ENCODE measurements at regions not wholly inside any gene's neighbourhood (a gene's known extent, or its start where the extent isn't known, plus 50 kb on each side); places are given as distances from the start of the nearest gene placed in this dataset.

GRCh38 chr11:114790910-114791309 lies 112.6 kb downstream of the NXPE2 start:
- H2AFZ ChIP-seq (ENCODE audit: low read length) = no peak overlapping the region
- CTCF ChIA-PET = no interaction called here
- no peak overlapping the region for H3K4me3 ChIP-seq (ENCODE audit: low read length)
- H3K9me3 ChIP-seq (ENCODE audit: low read length) = 0 out of 2 replicates have a peak, but pooled peaks cover 6% of the 10 kb centered on the region
- H3K4me1 ChIP-seq (ENCODE audit: insufficient read depth, low read length) = no peaks in the 10 kb centered on the region
- H3K27ac ChIP-seq (ENCODE audit: low read length) = no peak overlapping the region
- H3K79me2 ChIP-seq (ENCODE audit: low read length) = no peaks in the 10 kb centered on the region
- POLR2A ChIA-PET (ENCODE audit: unreplicated experiment) = no interaction called here
- intact Hi-C loops (cut with micrococcal nuclease) = no loop called here
- H3K36me3 ChIP-seq (ENCODE audit: low read depth, low read length) = no peaks in the 10 kb centered on the region
- no peaks in the 10 kb centered on the region for H3K9me2 ChIP-seq (replicated peaks; ENCODE audit: low read length)
- no peak for DNase-seq
- no peak overlapping the region for H3K9ac ChIP-seq (ENCODE audit: low read length)
- no peaks in the 10 kb centered on the region for H3K27me3 ChIP-seq (ENCODE audit: low read length)
- H4K20me1 ChIP-seq (ENCODE audit: low read length) = no peaks in the 10 kb centered on the region
- BruUV-seq (replicated peaks) = no TSS peak
- no peaks in the 10 kb centered on the region for H3F3A ChIP-seq (ENCODE audit: low read length, unreplicated experiment)
- no peak overlapping the region for H3K4me2 ChIP-seq (ENCODE audit: low read length)
- no peak for ATAC-seq
- no peak for TF ChIP-seq EZH2 (IDR thresholded peaks at IDR 0.05; ENCODE audit: low read length, unreplicated experiment)
- no peak for TF ChIP-seq EZH2phosphoT487 (IDR thresholded peaks at IDR 0.05; ENCODE audit: borderline replicate concordance, low read length)
- TF ChIP-seq, protein P1, sequence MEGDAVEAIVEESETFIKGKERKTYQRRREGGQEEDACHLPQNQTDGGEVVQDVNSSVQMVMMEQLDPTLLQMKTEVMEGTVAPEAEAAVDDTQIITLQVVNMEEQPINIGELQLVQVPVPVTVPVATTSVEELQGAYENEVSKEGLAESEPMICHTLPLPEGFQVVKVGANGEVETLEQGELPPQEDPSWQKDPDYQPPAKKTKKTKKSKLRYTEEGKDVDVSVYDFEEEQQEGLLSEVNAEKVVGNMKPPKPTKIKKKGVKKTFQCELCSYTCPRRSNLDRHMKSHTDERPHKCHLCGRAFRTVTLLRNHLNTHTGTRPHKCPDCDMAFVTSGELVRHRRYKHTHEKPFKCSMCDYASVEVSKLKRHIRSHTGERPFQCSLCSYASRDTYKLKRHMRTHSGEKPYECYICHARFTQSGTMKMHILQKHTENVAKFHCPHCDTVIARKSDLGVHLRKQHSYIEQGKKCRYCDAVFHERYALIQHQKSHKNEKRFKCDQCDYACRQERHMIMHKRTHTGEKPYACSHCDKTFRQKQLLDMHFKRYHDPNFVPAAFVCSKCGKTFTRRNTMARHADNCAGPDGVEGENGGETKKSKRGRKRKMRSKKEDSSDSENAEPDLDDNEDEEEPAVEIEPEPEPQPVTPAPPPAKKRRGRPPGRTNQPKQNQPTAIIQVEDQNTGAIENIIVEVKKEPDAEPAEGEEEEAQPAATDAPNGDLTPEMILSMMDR (conservative IDR thresholded peaks at IDR 0.05; ENCODE audit: low read depth, low read length) = no peak

DNA sequence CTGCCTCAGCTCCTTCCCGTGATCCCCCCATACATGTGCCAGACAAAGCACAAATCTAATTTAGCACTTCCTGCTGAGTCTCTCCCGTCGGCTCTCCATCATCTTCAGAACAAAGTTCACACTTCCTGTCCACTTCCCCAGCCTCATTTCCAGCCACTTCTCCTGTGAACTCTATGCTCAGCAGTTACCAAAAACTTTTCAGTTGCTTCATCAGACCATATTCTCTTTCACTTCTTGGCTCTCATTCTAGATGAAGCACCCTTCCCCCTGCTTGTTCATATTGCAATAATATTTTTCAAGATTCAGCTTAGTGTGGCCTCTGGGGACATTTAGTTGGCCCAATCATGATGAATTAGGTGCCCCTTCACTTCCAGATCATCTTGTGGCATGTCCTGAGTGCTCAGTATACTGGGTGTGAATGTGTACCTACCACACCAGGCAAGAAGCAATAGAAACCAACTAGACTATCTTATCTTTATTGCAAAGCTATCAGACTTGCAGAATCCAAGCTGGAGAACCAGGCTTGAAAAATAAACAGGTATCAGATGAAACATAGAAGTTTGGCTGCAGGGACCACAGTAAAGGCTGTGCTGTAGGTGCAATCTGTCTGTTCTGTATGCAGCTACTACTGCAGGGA lies 115.8 kb downstream of the NXPE2 start:
- Histone ChIP-seq H2AFZ (ENCODE audit: low read length) (no peak overlapping the region), H3K9me2 (replicated peaks; ENCODE audit: low read length) (no peaks in the 10 kb centered on the region), H3K4me3 (ENCODE audit: low read length) (no peak overlapping the region), H3K9ac (ENCODE audit: low read length) (no peak overlapping the region), H3K4me1 (ENCODE audit: insufficient read depth, low read length) (no peaks in the 10 kb centered on the region), H3K27ac (ENCODE audit: low read length) (no peak overlapping the region), H3F3A (ENCODE audit: low read length, unreplicated experiment) (no peaks in the 10 kb centered on the region), H3K27me3 (ENCODE audit: low read length) (no peaks in the 10 kb centered on the region), H3K4me2 (ENCODE audit: low read length) (no peak overlapping the region), H3K79me2 (ENCODE audit: low read length) (no peaks in the 10 kb centered on the region), H3K9me3 (ENCODE audit: low read length) (0 out of 2 replicates have a peak, but pooled peaks cover 6% of the 10 kb centered on the region), H4K20me1 (ENCODE audit: low read length) (no peaks in the 10 kb centered on the region), H3K36me3 (ENCODE audit: low read depth, low read length) (no peaks in the 10 kb centered on the region)
- TF ChIP-seq, protein P1 (conservative IDR thresholded peaks at IDR 0.05; ENCODE audit: low read depth, low read length) = no peak
- TF ChIP-seq EZH2phosphoT487 (IDR thresholded peaks at IDR 0.05; ENCODE audit: borderline replicate concordance, low read length) (no peak), EZH2 (IDR thresholded peaks at IDR 0.05; ENCODE audit: low read length, unreplicated experiment) (no peak)
- DNase-seq (no peak), ATAC-seq (no peak)
- POLR2A ChIA-PET (ENCODE audit: unreplicated experiment) = no interaction called here
- CTCF ChIA-PET = no interaction called here
- intact Hi-C loops (cut with micrococcal nuclease) = no loop called here
- BruUV-seq (replicated peaks) = no TSS peak

DNA sequence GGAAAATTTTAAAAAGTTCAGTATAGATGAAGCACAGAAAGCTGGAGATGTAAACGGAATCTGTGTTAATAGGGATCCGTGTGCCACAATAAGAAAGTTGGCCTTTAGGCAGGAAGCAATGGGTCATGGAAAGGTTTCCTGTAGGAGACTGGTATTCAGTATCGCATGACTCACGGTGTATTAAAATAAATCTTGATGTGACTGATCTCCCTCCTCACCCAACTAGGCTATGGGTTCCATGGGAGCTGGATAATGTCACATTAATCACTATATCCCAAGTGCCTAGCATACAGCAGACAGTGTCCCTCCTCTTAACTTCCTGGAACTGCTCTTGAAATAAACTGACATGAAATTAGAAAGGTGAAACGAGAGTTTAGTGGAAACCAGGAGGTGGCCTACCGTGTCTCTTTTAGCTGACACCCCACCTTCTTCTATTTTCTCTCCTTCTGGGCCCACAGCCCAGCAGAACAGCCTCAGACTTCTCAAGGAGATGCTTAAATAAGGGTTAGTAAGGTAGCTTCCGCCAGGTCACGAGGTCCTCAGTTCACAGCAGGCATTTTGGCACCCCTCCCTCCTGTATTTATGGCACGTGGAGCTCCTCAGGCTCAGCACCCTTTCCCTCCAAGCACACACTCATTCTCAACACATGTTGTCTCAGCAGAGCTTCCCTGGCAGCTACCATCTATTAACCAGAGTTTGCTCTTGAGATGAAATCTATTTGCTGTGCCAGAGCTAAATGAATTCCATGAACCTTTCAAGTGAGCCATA lies 118.8 kb downstream of the NXPE2 start:
- Histone ChIP-seq H3K4me3 (ENCODE audit: low read length) (no peak overlapping the region), H4K20me1 (ENCODE audit: low read length) (no peaks in the 10 kb centered on the region), H2AFZ (ENCODE audit: low read length) (no peak overlapping the region), H3K9me3 (ENCODE audit: low read length) (0 out of 2 replicates have a peak, but pooled peaks cover 6% of the 10 kb centered on the region), H3K4me1 (ENCODE audit: insufficient read depth, low read length) (no peaks in the 10 kb centered on the region), H3K9me2 (replicated peaks; ENCODE audit: low read length) (no peaks in the 10 kb centered on the region), H3K79me2 (ENCODE audit: low read length) (no peaks in the 10 kb centered on the region), H3K4me2 (ENCODE audit: low read length) (no peak overlapping the region), H3K36me3 (ENCODE audit: low read depth, low read length) (no peaks in the 10 kb centered on the region), H3K9ac (ENCODE audit: low read length) (no peak overlapping the region), H3K27me3 (ENCODE audit: low read length) (no peaks in the 10 kb centered on the region; the same call in 1 of the 2 replicates), H3F3A (ENCODE audit: low read length, unreplicated experiment) (no peaks in the 10 kb centered on the region), H3K27ac (ENCODE audit: low read length) (no peak overlapping the region)
- BruUV-seq (replicated peaks) = no TSS peak
- intact Hi-C loops (cut with micrococcal nuclease) = no loop called here
- ChIA-PET CTCF (no interaction called here), POLR2A (ENCODE audit: unreplicated experiment) (no interaction called here)
- DNase-seq = peak; percentile 8
- no peak for ATAC-seq
- TF ChIP-seq, protein P1 (conservative IDR thresholded peaks at IDR 0.05; ENCODE audit: low read depth, low read length) = no peak
- TF ChIP-seq EZH2phosphoT487 (IDR thresholded peaks at IDR 0.05; ENCODE audit: borderline replicate concordance, low read length) (no peak), EZH2 (IDR thresholded peaks at IDR 0.05; ENCODE audit: low read length, unreplicated experiment) (no peak)

All from PC-3 (cell line).